ENCODE measurements at regions not wholly inside any gene's neighbourhood (a gene's known extent, or its start where the extent isn't known, plus 50 kb on each side); places are given as distances from the start of the nearest gene placed in this dataset.

GRCh38 chr2:11914455-11914854 lies 168.0 kb downstream of the LPIN1 start:
- TF ChIP-seq POLR2A (IDR thresholded peaks at IDR 0.05; ENCODE audit: low read depth, low read length) (no peak), POLR2AphosphoS5 (IDR thresholded peaks at IDR 0.05; ENCODE audit: low read depth, low read length) (no peak)
